OCI-LY3 (cell line): ENCODE measurements at regions not wholly inside any gene's neighbourhood (a gene's known extent, or its start where the extent isn't known, plus 50 kb on each side); places are given as distances from the start of the nearest gene placed in this dataset.

Experiments
- H2AFZ ChIP-seq: fragments of 200-600, 300-600 bp; shearing (Covaris generic); 2 replicates; pipeline ENCODE4 v1.6.0; 2014; ENCODE audit warnings: antibody characterized with exemption, low read depth, low read length
- H3K27ac ChIP-seq: fragments of 200-600, 300-600 bp; sonication (generic); 2 replicates; pipeline ENCODE4 v1.5.1; 2014; ENCODE audit warnings: mild to moderate bottlenecking, low read length, moderate library complexity, mixed read lengths
- H3K27me3 ChIP-seq: fragments of 200-600, 300-600 bp; sonication (generic); 2 replicates; pipeline ENCODE4 v1.6.1; 2014; ENCODE audit warnings: low read depth, low read length, mixed read lengths
- H3K36me3 ChIP-seq: fragments of 200-600, 300-600 bp; sonication (generic); replicated peaks from 2 replicates; pipeline ENCODE3; 2014; ENCODE audit warnings: low read depth, low read length, mixed read lengths
- H3K4me1 ChIP-seq: fragments of 300-600, 200-600 bp; sonication (generic); 2 replicates; pipeline ENCODE4 v1.6.1; 2014; ENCODE audit warnings: low read length, mixed read lengths
- H3K4me2 ChIP-seq: fragments of 200-600, 300-600 bp; sonication (generic); 2 replicates; pipeline ENCODE4 v1.6.1; 2014; ENCODE audit warnings: low read length, mixed read lengths
- H3K4me3 ChIP-seq: fragments of 300-600, 200-600 bp; sonication (generic); 2 replicates; pipeline ENCODE4 v1.5.1; 2014; ENCODE audit warnings: antibody characterized with exemption, mild to moderate bottlenecking, low read length, moderate library complexity
- H3K79me2 ChIP-seq: fragments of 300-600, 200-600 bp; shearing (Covaris generic); 2 replicates; pipeline ENCODE4 v1.6.1; 2014; ENCODE audit warnings: mild to moderate bottlenecking, low read length, mixed read lengths
- H3K9ac ChIP-seq: fragments of 300-600, 200-600 bp; shearing (Covaris generic); 2 replicates; pipeline ENCODE4 v1.6.0; 2014; ENCODE audit warnings: mild to moderate bottlenecking, low read length, moderate library complexity
- H3K9me3 ChIP-seq: fragments of 200-600, 300-600 bp; shearing (Covaris generic); 2 replicates; pipeline ENCODE4 v1.6.1; 2014; ENCODE audit warnings: low read length, mixed read lengths; ENCODE audit not compliant: insufficient read depth
- H4K20me1 ChIP-seq: fragments of 200-600, 300-600 bp; sonication (generic); 2 replicates; pipeline ENCODE4 v1.6.1; 2016; ENCODE audit warnings: low read length, mixed read lengths; ENCODE audit not compliant: insufficient read depth
- CTCF ChIP-seq: fragments of 200-600, 300-600 bp; sonication (generic); IDR thresholded peaks from 2 replicates; pipeline ENCODE4 v1.5.1; 2014; ENCODE audit warnings: antibody characterized with exemption, low read length, low read depth
- EZH2phosphoT487 ChIP-seq: fragments of 200-600 bp; shearing (Covaris generic); IDR thresholded peaks from 2 replicates; pipeline ENCODE4 v1.6.1; 2018; ENCODE audit warnings: antibody characterized with exemption, mixed run types, low read depth

- Histone ChIP-seq H3K4me1 (peaks cover 11% of the 10 kb centered on the region), H3K9ac (no peak overlapping the region), H3K27ac (no peak overlapping the region), H3K79me2 (no peaks in the 10 kb centered on the region), H3K4me3 (no peak overlapping the region), H3K9me3 (no peaks in the 10 kb centered on the region), H3K4me2 (no peak overlapping the region), H3K27me3 (peaks cover 5% of the 10 kb centered on the region; the same call in 1 of the 2 replicates), H3K36me3 (no peaks in the 10 kb centered on the region), H4K20me1 (no peaks in the 10 kb centered on the region), H2AFZ (no peak overlapping the region)
- TF ChIP-seq EZH2phosphoT487: no peak
- no peak for TF ChIP-seq CTCF
Measured at GRCh38 chr1:37133276-37134145, 99.2 kb upstream of the GRIK3 start.

DNA sequence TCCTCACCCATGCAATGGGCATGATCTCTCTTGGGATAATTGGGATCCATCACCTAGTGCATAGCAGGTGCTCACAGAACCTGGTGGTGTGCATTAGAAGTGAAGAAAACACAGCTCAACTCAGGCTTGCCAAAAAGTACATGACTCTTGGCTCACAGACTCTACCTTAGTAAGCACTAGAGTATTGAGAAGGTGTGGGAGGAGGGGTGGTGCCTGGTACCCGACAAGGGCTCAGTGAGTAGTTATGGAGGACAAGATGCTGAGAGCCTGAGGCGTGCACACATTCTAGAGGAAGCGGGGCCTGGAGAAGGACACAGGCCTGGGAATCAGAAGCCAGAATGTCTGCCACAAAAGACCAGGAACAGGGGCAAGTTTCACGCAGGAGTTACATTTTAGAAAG is 100.3 kb upstream of the GRIK3 start:
- no peak overlapping the region for H3K27ac ChIP-seq
- no peaks in the 10 kb centered on the region for H3K9me3 ChIP-seq
- TF ChIP-seq EZH2phosphoT487: no peak
- TF ChIP-seq CTCF: no peak

GRCh38 chr1:37135032-37135431 is 100.7 kb upstream of the GRIK3 start:
- Histone ChIP-seq H3K79me2 (no peaks in the 10 kb centered on the region), H3K9ac (no peak overlapping the region), H3K4me3 (no peak overlapping the region), H2AFZ (no peak overlapping the region), H3K36me3 (no peaks in the 10 kb centered on the region), H3K27ac (no peak overlapping the region), H3K9me3 (no peaks in the 10 kb centered on the region), H3K4me1 (peaks cover 11% of the 10 kb centered on the region), H4K20me1 (no peaks in the 10 kb centered on the region), H3K4me2 (peak overlapping the region; percentile 54), H3K27me3 (peaks cover 5% of the 10 kb centered on the region; the same call in 1 of the 2 replicates)
- TF ChIP-seq CTCF: no peak
- TF ChIP-seq EZH2phosphoT487: no peak

More for the DNA sequence above, 100.3 kb upstream of the GRIK3 start:
- H3K36me3 ChIP-seq: no peaks in the 10 kb centered on the region
- no peak overlapping the region for H2AFZ ChIP-seq
- no peaks in the 10 kb centered on the region for H3K79me2 ChIP-seq
- peaks cover 11% of the 10 kb centered on the region for H3K4me1 ChIP-seq
- no peaks in the 10 kb centered on the region for H4K20me1 ChIP-seq
- no peak overlapping the region for H3K4me3 ChIP-seq
- H3K9ac ChIP-seq: no peak overlapping the region
- peak overlapping the region; percentile 54 for H3K4me2 ChIP-seq
- peaks cover 5% of the 10 kb centered on the region; the same call in 1 of the 2 replicates for H3K27me3 ChIP-seq

GRCh38 chr1:37137014-37137413 is 102.7 kb upstream of the GRIK3 start:
- Histone ChIP-seq H2AFZ (no peak overlapping the region), H3K4me2 (no peak overlapping the region), H3K4me1 (peaks cover 11% of the 10 kb centered on the region), H3K36me3 (no peaks in the 10 kb centered on the region), H3K4me3 (no peak overlapping the region), H3K9me3 (no peaks in the 10 kb centered on the region), H4K20me1 (no peaks in the 10 kb centered on the region), H3K79me2 (no peaks in the 10 kb centered on the region), H3K27ac (no peak overlapping the region), H3K27me3 (no peaks in the 10 kb centered on the region), H3K9ac (no peak overlapping the region)
- TF ChIP-seq EZH2phosphoT487: no peak
- no peak for TF ChIP-seq CTCF
